ENCODE measurements at regions not wholly inside any gene's neighbourhood (a gene's known extent, or its start where the extent isn't known, plus 50 kb on each side); places are given as distances from the start of the nearest gene placed in this dataset.

- H3K9me3 ChIP-seq (ENCODE audit: low read length), result no peaks in the 10 kb centered on the region
Measured at GRCh38 chr22:48675141-48675829, 1152.4 kb downstream of the BRD1 start.

GRCh38 chr22:48673806-48674500 lies 1153.7 kb downstream of the BRD1 start:
- no peak overlapping the region for H3K4me2 ChIP-seq (ENCODE audit: low read length)
- H3K79me2 ChIP-seq (ENCODE audit: low read length), result no peaks in the 10 kb centered on the region
- H2AFZ ChIP-seq (ENCODE audit: low read length), result no peak overlapping the region
- no TSS peak for BruUV-seq (replicated peaks)
- H3K9me3 ChIP-seq (ENCODE audit: low read length), result no peaks in the 10 kb centered on the region
- no peak overlapping the region for H3K4me3 ChIP-seq (ENCODE audit: low read length)
- TF ChIP-seq EZH2 (IDR thresholded peaks at IDR 0.05; ENCODE audit: low read length, unreplicated experiment), result no peak
- TF ChIP-seq CTCF (conservative IDR thresholded peaks at IDR 0.05; ENCODE audit: low read depth, low read length), result no peak
- TF ChIP-seq EZH2phosphoT487 (IDR thresholded peaks at IDR 0.05; ENCODE audit: borderline replicate concordance, low read length), result no peak
- POLR2A ChIA-PET (ENCODE audit: unreplicated experiment), result no interaction called here
- CTCF ChIA-PET, result no interaction called here
- H3F3A ChIP-seq (ENCODE audit: low read length, unreplicated experiment), result no peaks in the 10 kb centered on the region
- ATAC-seq (no peak), DNase-seq (no peak)
- H3K4me1 ChIP-seq (ENCODE audit: insufficient read depth, low read length), result no peaks in the 10 kb centered on the region
- H4K20me1 ChIP-seq (ENCODE audit: low read length), result no peaks in the 10 kb centered on the region
- no peaks in the 10 kb centered on the region for H3K36me3 ChIP-seq (ENCODE audit: low read depth, low read length)
- H3K9ac ChIP-seq (ENCODE audit: low read length), result no peak overlapping the region
- intact Hi-C loops (cut with micrococcal nuclease), result no loop called here
- H3K27ac ChIP-seq (ENCODE audit: low read length), result no peak overlapping the region
- no peaks in the 10 kb centered on the region for H3K27me3 ChIP-seq (ENCODE audit: low read length)
- no peaks in the 10 kb centered on the region for H3K9me2 ChIP-seq (replicated peaks; ENCODE audit: low read length)

More at GRCh38 chr22:48675141-48675829, 1152.4 kb downstream of the BRD1 start:
- Histone ChIP-seq H2AFZ (ENCODE audit: low read length) (no peak overlapping the region), H3K36me3 (ENCODE audit: low read depth, low read length) (no peaks in the 10 kb centered on the region), H3K4me3 (ENCODE audit: low read length) (no peak overlapping the region), H3K4me2 (ENCODE audit: low read length) (no peak overlapping the region), H3K9ac (ENCODE audit: low read length) (no peak overlapping the region), H4K20me1 (ENCODE audit: low read length) (no peaks in the 10 kb centered on the region), H3K4me1 (ENCODE audit: insufficient read depth, low read length) (no peaks in the 10 kb centered on the region), H3F3A (ENCODE audit: low read length, unreplicated experiment) (no peaks in the 10 kb centered on the region), H3K27me3 (ENCODE audit: low read length) (no peaks in the 10 kb centered on the region), H3K27ac (ENCODE audit: low read length) (no peak overlapping the region), H3K9me2 (replicated peaks; ENCODE audit: low read length) (no peaks in the 10 kb centered on the region), H3K79me2 (ENCODE audit: low read length) (no peaks in the 10 kb centered on the region)
- CTCF ChIA-PET, result no interaction called here
- ATAC-seq (no peak), DNase-seq (no peak)
- no TSS peak for BruUV-seq (replicated peaks)
- intact Hi-C loops (cut with micrococcal nuclease), result no loop called here
- no peak for TF ChIP-seq EZH2phosphoT487 (IDR thresholded peaks at IDR 0.05; ENCODE audit: borderline replicate concordance, low read length)
- POLR2A ChIA-PET (ENCODE audit: unreplicated experiment), result no interaction called here

DNA sequence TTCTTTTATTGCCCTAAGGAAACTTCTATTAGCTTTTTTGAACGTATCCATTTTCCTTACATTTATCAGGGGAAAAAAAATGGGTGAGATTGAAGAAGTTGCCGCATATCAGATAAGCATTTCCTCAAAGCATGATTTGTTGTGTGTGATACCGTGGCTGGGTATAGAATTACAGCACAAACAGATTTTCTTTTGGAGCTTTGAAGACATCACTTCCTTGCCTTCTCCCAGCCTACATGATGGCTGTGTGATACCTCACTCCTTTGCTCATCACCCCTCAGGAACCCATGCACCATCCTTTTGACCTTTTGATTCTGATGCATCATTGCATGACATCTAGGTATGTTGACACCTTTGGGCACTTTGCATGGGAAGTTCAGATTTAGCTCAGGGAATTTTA lies 1155.3 kb downstream of the BRD1 start:
- DNase-seq, result no peak
- no peak overlapping the region for H3K27ac ChIP-seq (ENCODE audit: low read length)
- H3F3A ChIP-seq (ENCODE audit: low read length, unreplicated experiment), result no peaks in the 10 kb centered on the region
- H3K36me3 ChIP-seq (ENCODE audit: low read depth, low read length), result no peaks in the 10 kb centered on the region
- no peaks in the 10 kb centered on the region for H3K27me3 ChIP-seq (ENCODE audit: low read length)
- H3K9ac ChIP-seq (ENCODE audit: low read length), result no peak overlapping the region
- no peak overlapping the region for H3K4me2 ChIP-seq (ENCODE audit: low read length)
- no peak overlapping the region for H2AFZ ChIP-seq (ENCODE audit: low read length)
- no peaks in the 10 kb centered on the region for H3K79me2 ChIP-seq (ENCODE audit: low read length)
- H3K4me1 ChIP-seq (ENCODE audit: insufficient read depth, low read length), result no peaks in the 10 kb centered on the region
- ATAC-seq, result no peak
- TF ChIP-seq CTCF (conservative IDR thresholded peaks at IDR 0.05; ENCODE audit: low read depth, low read length), result no peak
- TF ChIP-seq EZH2 (IDR thresholded peaks at IDR 0.05; ENCODE audit: low read length, unreplicated experiment), result no peak
- TF ChIP-seq EZH2phosphoT487 (IDR thresholded peaks at IDR 0.05; ENCODE audit: borderline replicate concordance, low read length), result no peak
- BruUV-seq (replicated peaks), result no TSS peak
- H3K4me3 ChIP-seq (ENCODE audit: low read length), result no peak overlapping the region
- no peaks in the 10 kb centered on the region for H3K9me3 ChIP-seq (ENCODE audit: low read length)
- intact Hi-C loops (cut with micrococcal nuclease), result no loop called here
- no peaks in the 10 kb centered on the region for H3K9me2 ChIP-seq (replicated peaks; ENCODE audit: low read length)
- POLR2A ChIA-PET (ENCODE audit: unreplicated experiment), result no interaction called here
- CTCF ChIA-PET, result no interaction called here
- no peaks in the 10 kb centered on the region for H4K20me1 ChIP-seq (ENCODE audit: low read length)

Data from PC-3 (cell line).